Thyroid gland (tissue), 4 donors: ENCODE measurements at regions not wholly inside any gene's neighbourhood (a gene's known extent, or its start where the extent isn't known, plus 50 kb on each side); places are given as distances from the start of the nearest gene placed in this dataset.

Experiments used
- DNase-seq, 2 donors: peaks; one replicate each; pipeline ENCODE4 v3.0.0-alpha.2; 2019
- H3K27ac ChIP-seq, 3 donors: fragments of 200-600 bp; sonication (generic); 1 replicate in 2 of 3; 2 replicates in 1 of 3; pipeline ENCODE4 v1.5.1; 2016 to 2019; ENCODE audit warnings: mild to moderate bottlenecking in 1 of 3, moderate library complexity in 1 of 3
- H3K27me3 ChIP-seq: fragments of 200-600 bp; sonication (generic); one replicate; pipeline ENCODE4 v1.5.1; 2019
- H3K36me3 ChIP-seq, 2 donors: fragments of 200-600 bp; sonication (generic); one replicate each; pipeline ENCODE4 v1.5.1; 2016 to 2019
- H3K4me1 ChIP-seq, 2 donors: fragments of 200-600 bp; sonication (generic); one replicate each; pipeline ENCODE4 v1.5.1; 2017 to 2019
- H3K4me3 ChIP-seq, 3 donors: fragments of 200-600 bp; sonication (generic); replicated peaks in 1 of 3; 1 replicate in 2 of 3; 2 replicates in 1 of 3; pipeline ENCODE4 v1.5.1; 2016; ENCODE audit warnings: mild to moderate bottlenecking in 1 of 3
- H3K9me3 ChIP-seq: fragments of 200-600 bp; sonication (generic); one replicate; pipeline ENCODE4 v1.5.1; 2017
- POLR2A ChIP-seq, 2 donors: fragments of 450-650 bp; IDR thresholded peaks; one replicate each; pipeline ENCODE4 v1.6.1; 2017; ENCODE audit warnings: antibody characterized with exemption in 2 of 2, mild to moderate bottlenecking in 2 of 2, moderate library complexity in 1 of 2
- WGBS, 2 donors: methylation state at CpG; one replicate each; pipeline ENCODE4 v1.1.5; 2017; 5-methylcytosine and 5-hydroxymethylcytosine counted together
- intact Hi-C: fragments of 100-400 bp; cut with DNase I; formaldehyde crosslinking; loops from one replicate; pipeline ENCODE4 v1.15.1; 2023
- TF ChIP-seq, protein P1 (sequence below), 6 experiments: fragments of 200-600 bp in 3 of 6; fragments of 450-650 bp in 3 of 6; sonication (generic) in 3 of 6; IDR thresholded peaks; one replicate each; pipeline ENCODE4 v1.5.1; 2016 to 2019; ENCODE audit warnings: antibody characterized with exemption in 6 of 6, mild to moderate bottlenecking in 2 of 6, inconsistent platforms in 1 of 6, moderate library complexity in 1 of 6

DNA sequence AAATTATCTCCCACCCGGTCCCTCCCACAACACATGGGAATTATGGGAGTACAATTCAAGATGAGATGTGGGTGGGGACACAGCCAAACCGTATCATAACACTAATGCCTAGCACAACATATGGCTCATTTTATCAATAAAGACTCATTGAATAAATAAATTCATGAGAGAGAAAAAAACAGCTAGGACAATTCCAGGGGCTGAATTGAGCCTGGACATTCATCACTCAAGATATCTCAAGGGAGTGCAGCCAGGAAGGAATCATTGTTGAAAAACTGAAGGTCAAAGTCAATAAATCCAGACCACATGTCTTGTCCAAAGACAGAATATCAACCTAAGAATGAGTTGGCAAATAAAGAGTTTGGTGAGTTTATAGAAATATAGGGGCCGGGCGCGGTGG is 644.1 kb downstream of the PLPP3 start:
- 62 to 94% methylated on average over 2 to 3 of the region's 5 CpGs for WGBS, 2 donors

DNA sequence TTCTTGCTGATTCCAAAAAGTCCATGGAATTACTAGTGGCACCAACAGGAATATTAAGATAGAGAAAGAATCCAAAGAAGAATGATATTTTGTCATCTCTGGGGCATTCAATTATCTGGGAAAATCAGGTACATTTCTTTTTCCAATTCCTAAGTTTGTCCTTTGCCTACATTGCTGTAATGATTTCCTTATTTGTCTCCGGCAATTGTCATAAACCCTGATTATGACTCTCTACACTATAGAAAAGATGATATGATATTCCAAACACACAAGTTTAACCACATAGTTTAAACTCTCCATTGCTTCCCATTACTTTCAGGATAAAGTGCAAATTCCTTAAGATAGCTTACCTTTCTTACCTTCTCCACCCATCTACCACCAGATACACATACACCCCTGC is 647.0 kb downstream of the PLPP3 start:
- intact Hi-C loops = no loop called here
- TF ChIP-seq, protein P1, sequence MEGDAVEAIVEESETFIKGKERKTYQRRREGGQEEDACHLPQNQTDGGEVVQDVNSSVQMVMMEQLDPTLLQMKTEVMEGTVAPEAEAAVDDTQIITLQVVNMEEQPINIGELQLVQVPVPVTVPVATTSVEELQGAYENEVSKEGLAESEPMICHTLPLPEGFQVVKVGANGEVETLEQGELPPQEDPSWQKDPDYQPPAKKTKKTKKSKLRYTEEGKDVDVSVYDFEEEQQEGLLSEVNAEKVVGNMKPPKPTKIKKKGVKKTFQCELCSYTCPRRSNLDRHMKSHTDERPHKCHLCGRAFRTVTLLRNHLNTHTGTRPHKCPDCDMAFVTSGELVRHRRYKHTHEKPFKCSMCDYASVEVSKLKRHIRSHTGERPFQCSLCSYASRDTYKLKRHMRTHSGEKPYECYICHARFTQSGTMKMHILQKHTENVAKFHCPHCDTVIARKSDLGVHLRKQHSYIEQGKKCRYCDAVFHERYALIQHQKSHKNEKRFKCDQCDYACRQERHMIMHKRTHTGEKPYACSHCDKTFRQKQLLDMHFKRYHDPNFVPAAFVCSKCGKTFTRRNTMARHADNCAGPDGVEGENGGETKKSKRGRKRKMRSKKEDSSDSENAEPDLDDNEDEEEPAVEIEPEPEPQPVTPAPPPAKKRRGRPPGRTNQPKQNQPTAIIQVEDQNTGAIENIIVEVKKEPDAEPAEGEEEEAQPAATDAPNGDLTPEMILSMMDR (IDR thresholded peaks at IDR 0.05) = no peak
- no peak for TF ChIP-seq POLR2A (IDR thresholded peaks at IDR 0.05)
- Histone ChIP-seq H3K27me3 (no peaks in the 10 kb centered on the region), H3K27ac (no peak overlapping the region), H3K4me1 (peaks cover 11 to 26% of the 10 kb centered on the region in 2 donors), H3K36me3 (no peaks in the 10 kb centered on the region), H3K4me3 (no peak overlapping the region), H3K9me3 (no peaks in the 10 kb centered on the region)
- no peak for DNase-seq
- WGBS, 2 donors = 97 to 98% methylated on average over 1 of the region's 1 CpG

More for the DNA sequence above, 644.1 kb downstream of the PLPP3 start:
- Histone ChIP-seq H3K4me1 (peaks cover 11 to 18% of the 10 kb centered on the region in 2 donors), H3K27me3 (no peaks in the 10 kb centered on the region), H3K27ac (no peak overlapping the region), H3K4me3 (no peak overlapping the region), H3K9me3 (no peaks in the 10 kb centered on the region), H3K36me3 (no peaks in the 10 kb centered on the region)
- intact Hi-C loops = no loop called here
- no peak for TF ChIP-seq POLR2A (IDR thresholded peaks at IDR 0.05)
- TF ChIP-seq, protein P1 (IDR thresholded peaks at IDR 0.05) = no peak
- no peak for DNase-seq

DNA sequence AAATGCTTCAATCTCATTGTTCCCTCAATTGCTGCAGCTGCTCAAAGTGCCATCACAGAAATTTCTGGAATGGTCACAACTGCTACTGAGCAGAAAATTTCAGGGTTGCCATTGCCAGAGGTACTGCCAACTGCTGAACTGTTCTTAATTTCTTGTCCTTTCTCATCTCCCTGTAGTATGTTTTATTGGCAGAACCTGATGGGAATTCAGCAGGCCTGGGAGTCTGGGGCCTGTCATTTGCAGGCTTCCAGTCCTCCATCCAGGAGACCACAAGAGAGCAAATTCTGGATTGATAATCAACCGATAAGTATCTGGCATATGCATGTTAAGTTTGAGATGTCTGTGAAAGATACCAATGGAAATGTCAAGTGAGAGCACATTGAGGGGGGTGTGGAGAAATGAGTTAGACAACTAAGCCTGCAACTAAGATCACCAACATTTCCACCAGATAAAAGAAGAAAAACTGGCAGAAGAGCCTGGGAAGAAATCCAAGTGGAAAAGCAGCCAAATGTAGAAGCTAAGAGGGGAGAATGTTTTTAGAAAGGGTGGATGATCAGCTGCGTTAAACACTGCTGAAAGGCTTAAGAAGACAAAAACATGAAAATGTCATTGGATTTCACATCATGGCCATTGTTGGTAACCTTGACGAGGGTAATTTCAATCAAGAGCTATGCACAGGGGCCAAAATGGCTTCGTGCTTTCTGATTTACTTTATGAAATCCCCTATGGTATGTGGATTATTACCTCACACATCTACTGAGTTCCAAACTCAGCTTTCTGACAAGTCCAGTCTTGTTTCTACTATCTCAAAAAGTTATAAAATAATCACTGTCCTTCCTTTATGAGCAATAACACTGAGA is 648.1 kb downstream of the PLPP3 start:
- Histone ChIP-seq H3K9me3 (no peaks in the 10 kb centered on the region), H3K4me1 (peaks cover 11 to 26% of the 10 kb centered on the region in 2 donors), H3K27me3 (no peaks in the 10 kb centered on the region), H3K36me3 (no peaks in the 10 kb centered on the region), H3K27ac (peak overlapping the region in 1 of 3 donors; percentile 18), H3K4me3 (no peak overlapping the region)
- TF ChIP-seq, protein P1 (IDR thresholded peaks at IDR 0.05) = no peak
- no peak for TF ChIP-seq POLR2A (IDR thresholded peaks at IDR 0.05)
- DNase-seq = no peak
- 42% methylated on average over 4 of the region's 4 CpGs for WGBS, 2 donors
- intact Hi-C loops = no loop called here

DNA sequence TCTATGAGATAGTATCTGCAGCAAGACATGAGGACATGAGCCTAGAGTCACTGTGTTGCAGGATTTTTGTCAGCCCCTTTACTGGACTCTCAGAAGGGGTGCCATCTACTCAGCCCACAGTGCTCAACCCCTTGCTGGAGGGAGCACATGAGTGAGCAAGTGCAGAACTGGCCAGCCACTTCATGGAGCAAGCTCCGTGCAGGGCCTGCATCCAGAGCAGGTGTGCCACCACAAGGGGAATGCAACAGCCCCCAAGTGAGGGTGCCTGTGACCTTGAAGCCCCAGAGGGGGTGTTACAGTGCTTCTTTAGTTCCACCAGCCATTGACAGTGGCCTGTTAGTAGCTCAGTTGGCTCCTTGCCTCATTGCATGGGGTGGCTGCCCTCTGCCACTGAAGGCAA is 649.7 kb downstream of the PLPP3 start:
- Histone ChIP-seq H3K4me3 (no peak overlapping the region), H3K27ac (no peak overlapping the region), H3K4me1 (peaks cover 11 to 26% of the 10 kb centered on the region in 2 donors), H3K9me3 (no peaks in the 10 kb centered on the region), H3K27me3 (no peaks in the 10 kb centered on the region), H3K36me3 (no peaks in the 10 kb centered on the region)
- 43% methylated on average over 1 of the region's 1 CpG; no CpG with 5 or more reads in 1 of the 2 donors for WGBS, 2 donors
- no peak for TF ChIP-seq POLR2A (IDR thresholded peaks at IDR 0.05)
- TF ChIP-seq, protein P1 (IDR thresholded peaks at IDR 0.05) = no peak
- intact Hi-C loops = no loop called here
- no peak for DNase-seq

DNA sequence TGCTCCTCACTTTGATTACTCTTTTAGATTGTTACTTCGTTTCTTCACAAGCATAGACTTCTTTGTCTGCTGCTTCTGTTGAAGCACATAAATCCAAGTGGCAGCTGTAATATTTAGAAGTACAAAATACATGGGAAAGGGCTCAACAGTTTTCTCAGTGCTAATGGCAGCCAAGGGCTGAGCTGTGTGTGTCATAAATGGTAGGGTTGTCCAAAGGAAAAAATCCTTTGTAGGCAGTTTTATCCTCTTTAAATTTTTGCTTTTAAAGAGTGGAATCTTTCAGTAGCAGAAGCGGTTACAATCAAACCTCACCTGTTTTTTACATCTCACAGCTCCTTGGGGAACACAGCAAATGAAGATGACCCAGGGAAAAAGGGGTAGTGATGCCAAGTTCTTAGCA is 650.8 kb downstream of the PLPP3 start:
- H3K4me3 ChIP-seq = no peak overlapping the region
- no peak overlapping the region for H3K27ac ChIP-seq
- peaks cover 11 to 26% of the 10 kb centered on the region in 2 donors for H3K4me1 ChIP-seq
- intact Hi-C loops = no loop called here
- H3K9me3 ChIP-seq = no peaks in the 10 kb centered on the region
- no peaks in the 10 kb centered on the region for H3K27me3 ChIP-seq
- WGBS, 2 donors = 77 to 87% methylated on average over 2 of the region's 2 CpGs
- no peak for DNase-seq
- H3K36me3 ChIP-seq = no peaks in the 10 kb centered on the region
- TF ChIP-seq, protein P1 (IDR thresholded peaks at IDR 0.05) = no peak
- no peak for TF ChIP-seq POLR2A (IDR thresholded peaks at IDR 0.05)
